K562 (cell line): ENCODE measurements at regions not wholly inside any gene's neighbourhood (a gene's known extent, or its start where the extent isn't known, plus 50 kb on each side); places are given as distances from the start of the nearest gene placed in this dataset.
"Not testable (repeated sequence)": the region's sequence is repeated elsewhere in the genome, so short reads cannot be mapped to it uniquely, and the experiment has no call there.

Experiments
- ATAC-seq: fragments of 200-7000 bp; cut with Tn5 transposase; 3 replicates; pipeline ENCODE4 v1.9.1; 2020; ENCODE audit warnings: moderate library complexity
- BruUV-seq: library from RNA; stranded (reverse); fragments of 400-500 nt; replicated peaks from 2 replicates; lab custom pipeline; 2021; lab: Mats Ljungman, UMichigan
- CTCF ChIA-PET: fragments of 300-600 bp; formaldehyde crosslinking; extraction: SDS; loops from one replicate; lab custom pipeline; 2021; ENCODE audit warnings: low intra/inter-chr PET ratio; lab: Yijun Ruan, JAX
- POLR2A ChIA-PET: fragments of 300-600, 350-650 bp; sonication (Branson Sonifier 250); formaldehyde crosslinking; extraction: SDS; loops from one replicate; lab custom pipeline; 2021; ENCODE audit warnings: antibody characterized with exemption, inconsistent platforms; lab: Yijun Ruan, JAX
- DNase-seq, 4 experiments: peaks; one replicate each; pipeline versions ENCODE4 v3.0.0 to v3.0.0-alpha.2; 2011 to 2018; ENCODE audit warnings: low spot score in 3 of 4, mixed read lengths in 3 of 4; ENCODE audit errors: extremely low read depth in 1 of 4
- FAIRE-seq: peaks from 2 replicates; lab custom pipeline; 2011; peaks lifted over from hg19 to GRCh38; lab: Jason Lieb, UNC
- H2AFZ ChIP-seq: 2 replicates; pipeline ENCODE4 v1.6.0; 2011; ENCODE audit warnings: low read depth, low read length, control low read depth, inconsistent platforms
- H3K27ac ChIP-seq: fragments of 200-600 bp; 3 replicates; pipeline ENCODE4 v1.8.0; 2011; ENCODE audit warnings: low read depth, mild to moderate bottlenecking, control low read depth, inconsistent platforms, low read length, moderate library complexity, mixed read lengths; ENCODE audit errors: extremely low read depth
- H3K27me3 ChIP-seq, 2 experiments: fragments of 300-600 bp in 1 of 2; 2 replicates in 1 of 2; 3 replicates in 1 of 2; pipeline versions ENCODE4 v1.6.0 to v1.8.0; 2011; ENCODE audit warnings: inconsistent platforms in 2 of 2, low read length in 2 of 2, mild to moderate bottlenecking in 1 of 2, mixed read lengths in 1 of 2, moderate library complexity in 1 of 2; ENCODE audit not compliant: control insufficient read depth in 2 of 2, insufficient read depth in 2 of 2
- H3K36me3 ChIP-seq: fragments of 300-600 bp; 3 replicates; pipeline ENCODE4 v1.8.0; 2011; ENCODE audit warnings: mild to moderate bottlenecking, low read length, inconsistent platforms; ENCODE audit not compliant: control insufficient read depth, insufficient read depth
- H3K4me1 ChIP-seq, 2 experiments: fragments of 200-600 bp in 1 of 2; replicated peaks in 1 of 2; 2 replicates in 1 of 2; 3 replicates in 1 of 2; pipeline versions ENCODE4 v1.5.1 to v1.8.0; 2011; ENCODE audit warnings: inconsistent platforms in 2 of 2, low read length in 2 of 2, mild to moderate bottlenecking in 1 of 2, mixed read lengths in 1 of 2, moderate library complexity in 1 of 2; ENCODE audit not compliant: control insufficient read depth in 2 of 2, insufficient read depth in 2 of 2
- H3K4me2 ChIP-seq: 2 replicates; pipeline ENCODE4 v1.6.1; 2011; ENCODE audit warnings: low read length, control low read depth, inconsistent platforms, mixed read lengths; ENCODE audit not compliant: insufficient read depth
- H3K4me3 ChIP-seq: fragments of 200-600 bp; sonication (generic), shearing (Covaris generic); 2 replicates; pipeline ENCODE4 v1.5.1; 2016; ENCODE audit warnings: control low read depth, inconsistent platforms
- H3K79me2 ChIP-seq: fragments of 200-600 bp; 3 replicates; pipeline ENCODE4 v1.8.0; 2011; ENCODE audit warnings: low read length, inconsistent platforms; ENCODE audit not compliant: control insufficient read depth, insufficient read depth
- H3K9ac ChIP-seq, 2 experiments: 2 replicates each; pipeline versions ENCODE4 v1.6.0 to v1.6.1; 2011; ENCODE audit warnings: low read depth in 2 of 2, low read length in 2 of 2, control low read depth in 1 of 2, inconsistent platforms in 1 of 2, mild to moderate bottlenecking in 1 of 2, mixed read lengths in 1 of 2; ENCODE audit not compliant: insufficient read depth in 1 of 2
- H3K9me1 ChIP-seq: one replicate; pipeline ENCODE4 v1.6.0; 2011; ENCODE audit warnings: inconsistent platforms, mild to moderate bottlenecking, low read length, moderate library complexity; ENCODE audit not compliant: control insufficient read depth, insufficient read depth
- H3K9me3 ChIP-seq: replicated peaks from 2 replicates; pipeline ENCODE4 v1.5.1; 2011; ENCODE audit warnings: low read depth, low read length, inconsistent platforms; ENCODE audit not compliant: control insufficient read depth, insufficient read depth
- H4K20me1 ChIP-seq: replicated peaks from 2 replicates; pipeline ENCODE4 v1.6.1; 2011; ENCODE audit warnings: low read length, inconsistent platforms, mixed read lengths; ENCODE audit not compliant: control insufficient read depth, insufficient read depth
- CBFA2T2 ChIP-seq: fragments of 450-650 bp; conservative IDR thresholded peaks from 2 replicates; pipeline ENCODE4 v1.6.1; 2017; ENCODE audit warnings: mild to moderate bottlenecking
- EGR1 ChIP-seq: fragments of 450-650 bp; conservative IDR thresholded peaks from 2 replicates; pipeline ENCODE4 v1.6.1; 2017; ENCODE audit warnings: mild to moderate bottlenecking
- JUND ChIP-seq, 2 experiments: IDR thresholded peaks; 2 replicates in 1 of 2; 3 replicates in 1 of 2; pipeline ENCODE4 v1.6.1; 2011; ENCODE audit warnings: borderline replicate concordance in 2 of 2, low read depth in 2 of 2, low read length in 2 of 2, improper control_type of control experiment in 1 of 2, missing biosample characterization in 1 of 2, missing genetic modification characterization in 1 of 2, missing genetic modification reagents in 1 of 2
- TEAD4 ChIP-seq, 2 experiments: sonication (generic) in 1 of 2; formaldehyde crosslinking in 1 of 2; IDR thresholded peaks; 2 replicates each; pipeline versions ENCODE4 v1.6.1 to v1.8.0; 2012 to 2022; ENCODE audit warnings: borderline replicate concordance in 1 of 2, inconsistent platforms in 1 of 2, low read length in 1 of 2, mild to moderate bottlenecking in 1 of 2, missing genetic modification reagents in 1 of 2
- ZBTB17 ChIP-seq: fragments of 450-650 bp; formaldehyde crosslinking; IDR thresholded peaks from 2 replicates; pipeline ENCODE4 v1.4.0; 2020; ENCODE audit warnings: mild to moderate bottlenecking
- WGBS: fragments of 100-300 bp; shearing (Covaris generic); methylation state at CpG from one replicate; pipeline ENCODE4 v1.1.6; 2016; ENCODE audit warnings: low coverage, mixed read lengths; ENCODE audit not compliant: insufficient coverage; ENCODE audit errors: missing lambda C conversion rate; 5-methylcytosine and 5-hydroxymethylcytosine counted together
- in situ Hi-C: fragments of 300-500 bp; cut with MboI; formaldehyde crosslinking; loops from 4 replicates; pipeline ENCODE4 v1.15.0; 2018; ENCODE audit warnings: inconsistent platforms, mixed read lengths
- intact Hi-C: fragments of 100-400 bp; cut with micrococcal nuclease; formaldehyde crosslinking; loops from 2 replicates; pipeline ENCODE4 v1.14.2; 2022
- TF ChIP-seq, protein P1 (sequence below): fragments of 450-650 bp; formaldehyde crosslinking; IDR thresholded peaks from 2 replicates; pipeline ENCODE4 v1.4.0; 2022; ENCODE audit warnings: missing genetic modification characterization
- TF ChIP-seq, protein P2 (sequence below): sonication (generic); formaldehyde crosslinking; IDR thresholded peaks from 2 replicates; pipeline ENCODE4 v1.8.0; 2022; ENCODE audit warnings: missing genetic modification reagents, mild to moderate bottlenecking, borderline replicate concordance

GRCh38 chr7:81062755-81063154 lies 143.9 kb upstream of the SEMA3C start:
- no peak for ATAC-seq
- no peaks in the 10 kb centered on the region for H3K9me1 ChIP-seq
- H3K36me3 ChIP-seq = no peaks in the 10 kb centered on the region
- no peak overlapping the region for H3K4me3 ChIP-seq
- intact Hi-C loops = no loop called here
- H3K4me1 ChIP-seq = no peaks in the 10 kb centered on the region
- in situ Hi-C loops = no loop called here
- H3K27me3 ChIP-seq = no peaks in the 10 kb centered on the region
- H3K27ac ChIP-seq = no peak overlapping the region
- no TSS peak for BruUV-seq
- no peak overlapping the region for H2AFZ ChIP-seq
- H4K20me1 ChIP-seq = no peaks in the 10 kb centered on the region
- H3K9me3 ChIP-seq = no peaks in the 10 kb centered on the region
- no peak for FAIRE-seq
- no peaks in the 10 kb centered on the region for H3K79me2 ChIP-seq
- no peak overlapping the region for H3K4me2 ChIP-seq
- TF ChIP-seq TEAD4 (IDR thresholded peaks at IDR 0.05; ENCODE audit: low read length) = no peak
- TF ChIP-seq TEAD4 (CRISPR knock-in tag; IDR thresholded peaks at IDR 0.05; ENCODE audit: borderline replicate concordance) = no peak
- no peak for TF ChIP-seq EGR1
- no peak for TF ChIP-seq CBFA2T2
- TF ChIP-seq, protein P1, sequence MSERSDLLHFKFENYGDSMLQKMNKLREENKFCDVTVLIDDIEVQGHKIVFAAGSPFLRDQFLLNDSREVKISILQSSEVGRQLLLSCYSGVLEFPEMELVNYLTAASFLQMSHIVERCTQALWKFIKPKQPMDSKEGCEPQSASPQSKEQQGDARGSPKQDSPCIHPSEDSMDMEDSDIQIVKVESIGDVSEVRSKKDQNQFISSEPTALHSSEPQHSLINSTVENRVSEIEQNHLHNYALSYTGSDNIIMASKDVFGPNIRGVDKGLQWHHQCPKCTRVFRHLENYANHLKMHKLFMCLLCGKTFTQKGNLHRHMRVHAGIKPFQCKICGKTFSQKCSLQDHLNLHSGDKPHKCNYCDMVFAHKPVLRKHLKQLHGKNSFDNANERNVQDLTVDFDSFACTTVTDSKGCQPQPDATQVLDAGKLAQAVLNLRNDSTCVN (CRISPR knock-in tag) = no peak
- no peak for TF ChIP-seq ZBTB17 (CRISPR knock-in tag)
- TF ChIP-seq JUND (IDR thresholded peaks at IDR 0.05; ENCODE audit: borderline replicate concordance, low read depth, low read length) = no peak
- TF ChIP-seq JUND (tag; IDR thresholded peaks at IDR 0.05; ENCODE audit: borderline replicate concordance, low read depth, low read length) = no peak
- TF ChIP-seq, protein P2, sequence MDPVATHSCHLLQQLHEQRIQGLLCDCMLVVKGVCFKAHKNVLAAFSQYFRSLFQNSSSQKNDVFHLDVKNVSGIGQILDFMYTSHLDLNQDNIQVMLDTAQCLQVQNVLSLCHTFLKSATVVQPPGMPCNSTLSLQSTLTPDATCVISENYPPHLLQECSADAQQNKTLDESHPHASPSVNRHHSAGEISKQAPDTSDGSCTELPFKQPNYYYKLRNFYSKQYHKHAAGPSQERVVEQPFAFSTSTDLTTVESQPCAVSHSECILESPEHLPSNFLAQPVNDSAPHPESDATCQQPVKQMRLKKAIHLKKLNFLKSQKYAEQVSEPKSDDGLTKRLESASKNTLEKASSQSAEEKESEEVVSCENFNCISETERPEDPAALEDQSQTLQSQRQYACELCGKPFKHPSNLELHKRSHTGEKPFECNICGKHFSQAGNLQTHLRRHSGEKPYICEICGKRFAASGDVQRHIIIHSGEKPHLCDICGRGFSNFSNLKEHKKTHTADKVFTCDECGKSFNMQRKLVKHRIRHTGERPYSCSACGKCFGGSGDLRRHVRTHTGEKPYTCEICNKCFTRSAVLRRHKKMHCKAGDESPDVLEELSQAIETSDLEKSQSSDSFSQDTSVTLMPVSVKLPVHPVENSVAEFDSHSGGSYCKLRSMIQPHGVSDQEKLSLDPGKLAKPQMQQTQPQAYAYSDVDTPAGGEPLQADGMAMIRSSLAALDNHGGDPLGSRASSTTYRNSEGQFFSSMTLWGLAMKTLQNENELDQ (CRISPR knock-in tag) = no peak
- ChIA-PET POLR2A (no interaction called here), CTCF (no interaction called here)
- no peak for DNase-seq
- 7% methylated on average over 2 of the region's 2 CpGs for WGBS
- no peak overlapping the region for H3K9ac ChIP-seq

DNA sequence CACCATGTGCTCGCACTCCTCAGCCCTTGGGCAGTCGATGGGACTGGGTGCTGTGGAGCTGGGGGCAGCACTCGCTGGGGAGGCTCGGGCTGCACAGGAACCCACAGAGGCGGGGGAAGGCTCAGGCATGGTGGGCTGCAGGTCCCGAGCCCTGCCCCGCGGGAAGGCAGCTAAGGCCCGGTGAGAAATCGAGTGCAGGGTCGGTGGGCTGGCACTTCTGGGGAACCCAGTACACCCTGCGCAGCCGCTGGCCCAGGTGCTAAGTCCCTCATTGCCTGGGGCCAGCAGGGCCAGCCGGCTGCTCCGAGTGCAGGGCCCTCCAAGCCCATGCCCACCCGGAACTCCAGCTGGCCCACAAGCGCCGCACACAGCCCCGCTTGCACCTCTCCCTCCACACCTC lies 138.6 kb upstream of the SEMA3C start:
- POLR2A ChIA-PET, intact Hi-C loops, H3K4me2 ChIP-seq, H3K79me2 ChIP-seq, H3K27ac ChIP-seq, H3K9me1 ChIP-seq, H3K36me3 ChIP-seq, ATAC-seq, H3K9me3 ChIP-seq, BruUV-seq, H3K4me1 ChIP-seq, H4K20me1 ChIP-seq, H2AFZ ChIP-seq, in situ Hi-C loops, DNase-seq, FAIRE-seq, H3K9ac ChIP-seq, H3K27me3 ChIP-seq, CTCF ChIA-PET, H3K4me3 ChIP-seq: not testable (repeated sequence)
- WGBS = 20% methylated on average over 14 of the region's 19 CpGs
